ENCODE measurements at regions not wholly inside any gene's neighbourhood (a gene's known extent, or its start where the extent isn't known, plus 50 kb on each side); places are given as distances from the start of the nearest gene placed in this dataset.

DNA sequence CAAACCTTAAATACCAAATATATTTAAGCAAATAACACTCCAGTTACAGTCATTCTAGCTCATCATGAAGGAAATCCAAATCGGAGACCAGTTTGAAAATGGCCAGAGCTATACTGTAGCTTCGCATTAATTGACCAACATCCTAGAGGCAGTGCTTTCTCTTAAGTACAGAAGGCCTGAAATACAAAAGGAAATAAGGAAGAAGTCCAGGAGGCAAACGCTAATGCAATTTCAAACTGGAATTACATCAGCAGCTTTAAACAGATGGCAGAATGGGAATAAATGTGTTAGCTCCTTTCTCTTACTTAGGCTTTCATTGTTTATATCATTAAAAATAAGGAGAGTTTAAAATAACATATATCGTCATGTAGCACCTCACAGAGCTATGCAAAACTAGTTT is 197.0 kb downstream of the SEC61B start:
- Histone ChIP-seq H3K9me3 (ENCODE audit: control insufficient read depth in 5 of 5, low read length in 5 of 5) (no peaks in the 10 kb centered on the region), H3K9ac (ENCODE audit: low read length in 5 of 5) (no peak overlapping the region), H3K27me3 (ENCODE audit: control insufficient read depth in 5 of 5, insufficient read depth in 4 of 5, low read length in 5 of 5) (no peaks in the 10 kb centered on the region), H3K4me3 (ENCODE audit: low read depth in 1 of 5, low read length in 5 of 5) (no peak overlapping the region), H3K27ac (ENCODE audit: low read depth, low read length) (no peak overlapping the region), H3K36me3 (ENCODE audit: control insufficient read depth in 5 of 5, insufficient read depth in 5 of 5, low read length in 5 of 5) (no peaks in the 10 kb centered on the region), H3K4me1 (ENCODE audit: control insufficient read depth in 5 of 5, insufficient read depth in 5 of 5, low read length in 5 of 5) (no peaks in the 10 kb centered on the region)

- H3K27me3 ChIP-seq (ENCODE audit: control insufficient read depth in 5 of 5, insufficient read depth in 4 of 5, low read length in 5 of 5) = no peaks in the 10 kb centered on the region
- H3K4me3 ChIP-seq (ENCODE audit: low read depth in 1 of 5, low read length in 5 of 5) = no peak overlapping the region
- no peak overlapping the region for H3K9ac ChIP-seq (ENCODE audit: low read length in 5 of 5)
- no peaks in the 10 kb centered on the region for H3K36me3 ChIP-seq (ENCODE audit: control insufficient read depth in 5 of 5, insufficient read depth in 5 of 5, low read length in 5 of 5)
- H3K27ac ChIP-seq (ENCODE audit: low read depth, low read length) = no peak overlapping the region
- H3K9me3 ChIP-seq (ENCODE audit: control insufficient read depth in 5 of 5, low read length in 5 of 5) = no peaks in the 10 kb centered on the region
- no peaks in the 10 kb centered on the region for H3K4me1 ChIP-seq (ENCODE audit: control insufficient read depth in 5 of 5, insufficient read depth in 5 of 5, low read length in 5 of 5)
Measured at GRCh38 chr9:99421369-99421768, 199.3 kb downstream of the SEC61B start.

- peaks cover 0 to 2% (median 0%) of the 10 kb centered on the region in 5 donors for H3K9me3 ChIP-seq (ENCODE audit: control insufficient read depth in 5 of 5, low read length in 5 of 5)
- H3K9ac ChIP-seq (ENCODE audit: low read length in 5 of 5) = no peak overlapping the region
- no peak overlapping the region for H3K27ac ChIP-seq (ENCODE audit: low read depth, low read length)
- H3K4me1 ChIP-seq (ENCODE audit: control insufficient read depth in 5 of 5, insufficient read depth in 5 of 5, low read length in 5 of 5) = no peaks in the 10 kb centered on the region
- H3K36me3 ChIP-seq (ENCODE audit: control insufficient read depth in 5 of 5, insufficient read depth in 5 of 5, low read length in 5 of 5) = no peaks in the 10 kb centered on the region
- no peak overlapping the region for H3K4me3 ChIP-seq (ENCODE audit: low read depth in 1 of 5, low read length in 5 of 5)
- no peaks in the 10 kb centered on the region for H3K27me3 ChIP-seq (ENCODE audit: control insufficient read depth in 5 of 5, insufficient read depth in 4 of 5, low read length in 5 of 5)
Measured at GRCh38 chr9:99425124-99425523, 203.0 kb downstream of the SEC61B start.

GRCh38 chr9:99425923-99426842 is 204.1 kb downstream of the SEC61B start:
- Histone ChIP-seq H3K27ac (ENCODE audit: low read depth, low read length) (no peak overlapping the region), H3K4me3 (ENCODE audit: low read depth in 1 of 5, low read length in 5 of 5) (no peak overlapping the region), H3K36me3 (ENCODE audit: control insufficient read depth in 5 of 5, insufficient read depth in 5 of 5, low read length in 5 of 5) (no peaks in the 10 kb centered on the region), H3K4me1 (ENCODE audit: control insufficient read depth in 5 of 5, insufficient read depth in 5 of 5, low read length in 5 of 5) (no peaks in the 10 kb centered on the region), H3K9me3 (ENCODE audit: control insufficient read depth in 5 of 5, low read length in 5 of 5) (peaks cover 0 to 2% (median 0%) of the 10 kb centered on the region in 5 donors), H3K27me3 (ENCODE audit: control insufficient read depth in 5 of 5, insufficient read depth in 4 of 5, low read length in 5 of 5) (no peaks in the 10 kb centered on the region), H3K9ac (ENCODE audit: low read length in 5 of 5) (no peak overlapping the region)

GRCh38 chr9:99427260-99427659 is 205.2 kb downstream of the SEC61B start:
- no peaks in the 10 kb centered on the region for H3K4me1 ChIP-seq (ENCODE audit: control insufficient read depth in 5 of 5, insufficient read depth in 5 of 5, low read length in 5 of 5)
- H3K27ac ChIP-seq (ENCODE audit: low read depth, low read length) = no peak overlapping the region
- no peak overlapping the region for H3K4me3 ChIP-seq (ENCODE audit: low read depth in 1 of 5, low read length in 5 of 5)
- no peak overlapping the region for H3K9ac ChIP-seq (ENCODE audit: low read length in 5 of 5)
- peaks cover 0 to 2% (median 0%) of the 10 kb centered on the region in 5 donors for H3K9me3 ChIP-seq (ENCODE audit: control insufficient read depth in 5 of 5, low read length in 5 of 5)
- no peaks in the 10 kb centered on the region for H3K27me3 ChIP-seq (ENCODE audit: control insufficient read depth in 5 of 5, insufficient read depth in 4 of 5, low read length in 5 of 5)
- H3K36me3 ChIP-seq (ENCODE audit: control insufficient read depth in 5 of 5, insufficient read depth in 5 of 5, low read length in 5 of 5) = no peaks in the 10 kb centered on the region

DNA sequence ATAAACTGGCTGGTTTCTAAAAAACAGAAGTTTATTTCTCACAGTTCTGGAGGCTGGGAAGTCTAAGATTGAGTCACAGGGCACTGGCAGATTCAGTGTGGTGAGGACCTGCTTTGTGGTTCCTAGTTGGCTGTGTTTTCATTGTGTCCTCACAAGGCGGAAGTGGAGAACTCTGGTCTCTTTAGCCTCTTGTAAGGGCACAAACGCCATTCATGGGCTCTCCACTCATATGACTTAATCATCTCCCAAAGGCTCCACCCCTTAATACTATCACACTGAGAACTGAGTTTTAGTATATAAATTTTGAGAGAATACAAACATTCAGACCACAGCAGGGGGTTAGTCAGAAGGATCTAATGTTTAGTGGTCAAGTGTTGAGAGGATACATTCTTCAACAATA is 208.2 kb downstream of the SEC61B start:
- H3K4me1 ChIP-seq (ENCODE audit: control insufficient read depth in 5 of 5, insufficient read depth in 5 of 5, low read length in 5 of 5) = no peaks in the 10 kb centered on the region
- H3K27me3 ChIP-seq (ENCODE audit: control insufficient read depth in 5 of 5, insufficient read depth in 4 of 5, low read length in 5 of 5) = no peaks in the 10 kb centered on the region
- no peak overlapping the region for H3K27ac ChIP-seq (ENCODE audit: low read depth, low read length)
- H3K36me3 ChIP-seq (ENCODE audit: control insufficient read depth in 5 of 5, insufficient read depth in 5 of 5, low read length in 5 of 5) = no peaks in the 10 kb centered on the region
- no peak overlapping the region for H3K4me3 ChIP-seq (ENCODE audit: low read depth in 1 of 5, low read length in 5 of 5)
- H3K9me3 ChIP-seq (ENCODE audit: control insufficient read depth in 5 of 5, low read length in 5 of 5) = peaks cover 0 to 2% (median 0%) of the 10 kb centered on the region in 5 donors
- H3K9ac ChIP-seq (ENCODE audit: low read length in 5 of 5) = no peak overlapping the region

DNA sequence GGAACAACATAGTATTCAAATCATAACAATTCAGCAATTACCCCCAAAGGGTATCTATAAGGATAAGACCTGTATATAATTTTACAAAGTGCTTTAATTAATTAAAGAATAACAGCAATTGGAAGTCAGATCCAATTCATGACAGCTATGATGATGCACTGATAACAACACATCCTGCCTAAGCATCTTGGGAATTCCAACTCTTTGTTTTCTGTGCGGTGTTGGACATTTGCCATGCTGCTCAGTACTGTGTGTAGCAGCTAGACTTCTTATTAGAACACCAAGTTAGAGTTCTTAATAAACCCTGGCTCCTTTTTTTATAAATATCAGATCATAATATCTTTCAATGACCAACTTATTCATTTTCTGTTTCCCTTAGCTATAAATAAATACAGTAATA is 209.0 kb downstream of the SEC61B start:
- Histone ChIP-seq H3K27ac (ENCODE audit: low read depth, low read length) (no peak overlapping the region), H3K4me1 (ENCODE audit: control insufficient read depth in 5 of 5, insufficient read depth in 5 of 5, low read length in 5 of 5) (no peaks in the 10 kb centered on the region), H3K36me3 (ENCODE audit: control insufficient read depth in 5 of 5, insufficient read depth in 5 of 5, low read length in 5 of 5) (no peaks in the 10 kb centered on the region), H3K27me3 (ENCODE audit: control insufficient read depth in 5 of 5, insufficient read depth in 4 of 5, low read length in 5 of 5) (no peaks in the 10 kb centered on the region), H3K9ac (ENCODE audit: low read length in 5 of 5) (no peak overlapping the region), H3K9me3 (ENCODE audit: control insufficient read depth in 5 of 5, low read length in 5 of 5) (peaks cover 0 to 2% (median 0%) of the 10 kb centered on the region in 5 donors), H3K4me3 (ENCODE audit: low read depth in 1 of 5, low read length in 5 of 5) (no peak overlapping the region)

- Histone ChIP-seq H3K27me3 (ENCODE audit: control insufficient read depth in 5 of 5, insufficient read depth in 4 of 5, low read length in 5 of 5) (no peaks in the 10 kb centered on the region), H3K9ac (ENCODE audit: low read length in 5 of 5) (no peak overlapping the region), H3K4me3 (ENCODE audit: low read depth in 1 of 5, low read length in 5 of 5) (no peak overlapping the region), H3K9me3 (ENCODE audit: control insufficient read depth in 5 of 5, low read length in 5 of 5) (peaks cover 0 to 2% (median 0%) of the 10 kb centered on the region in 5 donors), H3K27ac (ENCODE audit: low read depth, low read length) (no peak overlapping the region), H3K36me3 (ENCODE audit: control insufficient read depth in 5 of 5, insufficient read depth in 5 of 5, low read length in 5 of 5) (no peaks in the 10 kb centered on the region), H3K4me1 (ENCODE audit: control insufficient read depth in 5 of 5, insufficient read depth in 5 of 5, low read length in 5 of 5) (no peaks in the 10 kb centered on the region)
Measured at GRCh38 chr9:99432075-99432474, 210.0 kb downstream of the SEC61B start.

DNA sequence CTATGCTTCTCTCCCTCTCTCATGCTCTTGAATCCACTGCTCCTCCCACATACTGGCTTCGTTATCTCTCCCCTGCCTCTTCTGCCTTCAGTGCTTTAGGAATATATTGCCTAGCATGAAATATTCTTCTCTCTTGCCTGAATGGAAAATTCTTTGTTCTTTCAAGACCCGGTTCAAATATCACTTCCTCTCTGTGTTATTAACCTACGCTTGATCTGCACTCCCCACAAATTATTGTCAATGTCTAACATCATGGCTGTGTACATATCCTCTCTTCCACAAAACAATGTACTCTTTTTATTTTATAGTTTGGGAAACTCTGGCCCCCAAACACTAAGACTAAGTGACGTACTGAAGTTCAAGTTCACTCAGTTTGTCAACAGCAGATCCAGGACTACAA is 211.0 kb downstream of the SEC61B start:
- H3K4me1 ChIP-seq (ENCODE audit: control insufficient read depth in 5 of 5, insufficient read depth in 5 of 5, low read length in 5 of 5) = no peaks in the 10 kb centered on the region
- H3K36me3 ChIP-seq (ENCODE audit: control insufficient read depth in 5 of 5, insufficient read depth in 5 of 5, low read length in 5 of 5) = no peaks in the 10 kb centered on the region
- H3K27ac ChIP-seq (ENCODE audit: low read depth, low read length) = no peak overlapping the region
- H3K9ac ChIP-seq (ENCODE audit: low read length in 5 of 5) = no peak overlapping the region
- H3K9me3 ChIP-seq (ENCODE audit: control insufficient read depth in 5 of 5, low read length in 5 of 5) = peaks cover 0 to 2% (median 0%) of the 10 kb centered on the region in 5 donors
- no peaks in the 10 kb centered on the region for H3K27me3 ChIP-seq (ENCODE audit: control insufficient read depth in 5 of 5, insufficient read depth in 4 of 5, low read length in 5 of 5)
- H3K4me3 ChIP-seq (ENCODE audit: low read depth in 1 of 5, low read length in 5 of 5) = no peak overlapping the region

- Histone ChIP-seq H3K27me3 (ENCODE audit: control insufficient read depth in 5 of 5, insufficient read depth in 4 of 5, low read length in 5 of 5) (no peaks in the 10 kb centered on the region), H3K4me3 (ENCODE audit: low read depth in 1 of 5, low read length in 5 of 5) (no peak overlapping the region), H3K27ac (ENCODE audit: low read depth, low read length) (no peak overlapping the region), H3K9me3 (ENCODE audit: control insufficient read depth in 5 of 5, low read length in 5 of 5) (peaks cover 0 to 2% (median 0%) of the 10 kb centered on the region in 5 donors), H3K36me3 (ENCODE audit: control insufficient read depth in 5 of 5, insufficient read depth in 5 of 5, low read length in 5 of 5) (no peaks in the 10 kb centered on the region), H3K9ac (ENCODE audit: low read length in 5 of 5) (no peak overlapping the region), H3K4me1 (ENCODE audit: control insufficient read depth in 5 of 5, insufficient read depth in 5 of 5, low read length in 5 of 5) (no peaks in the 10 kb centered on the region)
Measured at GRCh38 chr9:99433555-99433954, 211.5 kb downstream of the SEC61B start.

Data from subcutaneous abdominal adipose tissue (tissue), 5 donors.